A549 (cell line): ENCODE measurements at regions not wholly inside any gene's neighbourhood (a gene's known extent, or its start where the extent isn't known, plus 50 kb on each side); places are given as distances from the start of the nearest gene placed in this dataset.

Experiments used
- ATAC-seq, 2 experiments: fragments of 200-7000 bp in 1 of 2; fragments of >200 bp in 1 of 2; cut with Nextera tagmentation in 1 of 2; cut with Tn5 transposase in 1 of 2; 3 replicates each; pipeline versions ENCODE4 v1.8.0 to v1.9.1; 2018 to 2020; ENCODE audit warnings: mild to moderate bottlenecking in 1 of 2, moderate library complexity in 1 of 2
- CTCF ChIA-PET: fragments of 300-600 bp; sonication (Branson Sonifier 250); formaldehyde crosslinking; extraction: SDS; loops from one replicate; lab custom pipeline; 2021; ENCODE audit warnings: antibody characterized with exemption, inconsistent platforms; lab: Yijun Ruan, JAX
- POLR2A ChIA-PET: fragments of 350-600 bp; formaldehyde crosslinking; extraction: SDS; loops from one replicate; lab custom pipeline; 2021; ENCODE audit warnings: antibody characterized with exemption, inconsistent platforms; lab: Yijun Ruan, JAX
- DNase-seq, 2 experiments: peaks; one replicate each; pipeline versions ENCODE4 v3.0.0 to v3.0.0-alpha.2; 2011 to 2016; ENCODE audit warnings: low read depth in 1 of 2, low spot score in 1 of 2
- FAIRE-seq: peaks from 2 replicates; lab custom pipeline; 2011; peaks lifted over from hg19 to GRCh38; lab: Jason Lieb, UNC
- H3K27ac ChIP-seq, 2 experiments: fragments of >200 bp; sonication (Bioruptor Twin); formaldehyde crosslinking; 3 replicates each; pipeline ENCODE4 v1.5.1; 2016 to 2017
- H3K4me1 ChIP-seq: fragments of >200 bp; sonication (Bioruptor Twin); formaldehyde crosslinking; 3 replicates; pipeline ENCODE4 v1.6.1; 2016
- H3K4me2 ChIP-seq: fragments of >200 bp; sonication (Bioruptor Twin); formaldehyde crosslinking; 3 replicates; pipeline ENCODE4 v1.6.1; 2016
- H3K4me3 ChIP-seq: fragments of >200 bp; sonication (Bioruptor Twin); formaldehyde crosslinking; 3 replicates; pipeline ENCODE4 v1.5.1; 2016
- H3K9me3 ChIP-seq: fragments of >200 bp; sonication (Bioruptor Twin); formaldehyde crosslinking; 3 replicates; pipeline ENCODE4 v1.6.1; 2016
- CBX2 ChIP-seq: fragments of 200-600 bp; sonication (generic); IDR thresholded peaks from 2 replicates; pipeline ENCODE4 v1.6.1; 2016; ENCODE audit warnings: low read depth, mild to moderate bottlenecking, borderline replicate concordance
- CEBPB ChIP-seq, 2 experiments: fragments of >200 bp in 1 of 2; sonication (Bioruptor Twin) in 1 of 2; formaldehyde crosslinking in 1 of 2; IDR thresholded peaks; 2 replicates each; pipeline ENCODE4 v1.6.1; 2012 to 2016
- CHD2 ChIP-seq: fragments of 150-350 bp; IDR thresholded peaks from 2 replicates; pipeline ENCODE4 v1.6.1; 2014; ENCODE audit warnings: low read length; ENCODE audit not compliant: partially characterized antibody
- EHMT2 ChIP-seq: fragments of 200-600 bp; sonication (generic); IDR thresholded peaks from 2 replicates; pipeline ENCODE4 v1.6.1; 2016; ENCODE audit warnings: antibody characterized with exemption, low read depth, mild to moderate bottlenecking, moderate library complexity
- HDAC2 ChIP-seq: fragments of 200-600 bp; sonication (generic); IDR thresholded peaks from 2 replicates; pipeline ENCODE4 v1.6.1; 2016
- HOXA7 ChIP-seq: fragments of 250-450 bp; sonication (Bioruptor Pico); IDR thresholded peaks from 2 replicates; pipeline ENCODE4 v1.5.0; 2020; ENCODE audit warnings: mild to moderate bottlenecking, moderate library complexity
- HOXB13 ChIP-seq: fragments of 250-450 bp; sonication (Bioruptor Pico); IDR thresholded peaks from 2 replicates; pipeline ENCODE4 v1.5.0; 2020; ENCODE audit warnings: low read depth, mild to moderate bottlenecking, moderate library complexity
- JUNB ChIP-seq: fragments of >200 bp; sonication (Bioruptor Twin); formaldehyde crosslinking; IDR thresholded peaks from 2 replicates; pipeline ENCODE4 v1.6.1; 2016
- NFE2L2 ChIP-seq: fragments of 150-350 bp; conservative IDR thresholded peaks from 2 replicates; pipeline ENCODE4 v1.6.1; 2014; ENCODE audit warnings: low read length
- NPAS2 ChIP-seq: fragments of 250-450 bp; sonication (Bioruptor Pico); IDR thresholded peaks from 2 replicates; pipeline ENCODE4 v1.8.0; 2022; ENCODE audit warnings: mild to moderate bottlenecking, moderate library complexity, borderline replicate concordance
- NR3C1 ChIP-seq: fragments of >200 bp; sonication (Bioruptor Twin); formaldehyde crosslinking; IDR thresholded peaks from 3 replicates; pipeline ENCODE4 v1.6.1; 2017
- PHF8 ChIP-seq: fragments of 200-600 bp; sonication (generic); IDR thresholded peaks from 2 replicates; pipeline ENCODE4 v1.6.1; 2016; ENCODE audit warnings: low read depth, mild to moderate bottlenecking, antibody characterized with exemption, moderate library complexity, borderline replicate concordance
- POLR2A ChIP-seq: IDR thresholded peaks from 2 replicates; pipeline ENCODE4 v1.6.1; 2012; ENCODE audit warnings: mild to moderate bottlenecking, low read length
- POLR2AphosphoS2 ChIP-seq: conservative IDR thresholded peaks from 2 replicates; pipeline ENCODE4 v1.6.1; 2012; ENCODE audit warnings: low read length, improper control_type of control experiment, inconsistent platforms
- RAD21 ChIP-seq, 2 experiments: fragments of >200 bp in 1 of 2; sonication (Bioruptor Twin) in 1 of 2; formaldehyde crosslinking in 1 of 2; IDR thresholded peaks in 1 of 2; conservative IDR thresholded peaks in 1 of 2; 2 replicates in 1 of 2; 3 replicates in 1 of 2; pipeline ENCODE4 v1.6.1; 2012 to 2018; ENCODE audit warnings: inconsistent platforms in 1 of 2
- TFCP2L1 ChIP-seq: fragments of 250-450 bp; sonication (Bioruptor Pico); IDR thresholded peaks from 2 replicates; pipeline ENCODE4 v1.5.0; 2021; ENCODE audit warnings: mild to moderate bottlenecking
- TP53 ChIP-seq: fragments of 250-450 bp; sonication (Bioruptor Pico); IDR thresholded peaks from 2 replicates; pipeline ENCODE4 v1.5.0; 2021; ENCODE audit warnings: mild to moderate bottlenecking, moderate library complexity
- ZFP36 ChIP-seq: fragments of 450-650 bp; IDR thresholded peaks from 2 replicates; pipeline ENCODE4 v1.6.1; 2014; ENCODE audit warnings: borderline replicate concordance; ENCODE audit not compliant: partially characterized antibody
- ZNF302 ChIP-seq: fragments of 250-450 bp; sonication (Bioruptor Pico); IDR thresholded peaks from 2 replicates; pipeline ENCODE4 v1.9.0; 2021; ENCODE audit warnings: inconsistent platforms, mild to moderate bottlenecking, moderate library complexity
- WGBS: methylation state at CpG from one replicate; pipeline ENCODE4 v1.1.6; 2017; ENCODE audit errors: missing lambda C conversion rate; 5-methylcytosine and 5-hydroxymethylcytosine counted together
- TF ChIP-seq, protein P1 (sequence below): IDR thresholded peaks from 2 replicates; pipeline ENCODE4 v1.6.1; 2012; ENCODE audit warnings: low read depth, borderline replicate concordance
- TF ChIP-seq, protein P2 (sequence below): fragments of >200 bp; sonication (Bioruptor Twin); formaldehyde crosslinking; IDR thresholded peaks from 3 replicates; pipeline ENCODE4 v1.6.1; 2016
- TF ChIP-seq, protein P3 (sequence below): fragments of 200-600 bp; sonication (generic); IDR thresholded peaks from 2 replicates; pipeline ENCODE4 v1.6.1; 2016; ENCODE audit warnings: antibody characterized with exemption, mild to moderate bottlenecking, moderate library complexity
- TF ChIP-seq, protein P4 (sequence below): fragments of 450-650 bp; IDR thresholded peaks from 2 replicates; pipeline ENCODE4 v1.6.1; 2014; ENCODE audit warnings: antibody characterized with exemption
- TF ChIP-seq, protein P5 (sequence below): fragments of >200 bp; sonication (Bioruptor Twin); formaldehyde crosslinking; IDR thresholded peaks from 2 replicates; pipeline ENCODE4 v1.6.1; 2016

DNA sequence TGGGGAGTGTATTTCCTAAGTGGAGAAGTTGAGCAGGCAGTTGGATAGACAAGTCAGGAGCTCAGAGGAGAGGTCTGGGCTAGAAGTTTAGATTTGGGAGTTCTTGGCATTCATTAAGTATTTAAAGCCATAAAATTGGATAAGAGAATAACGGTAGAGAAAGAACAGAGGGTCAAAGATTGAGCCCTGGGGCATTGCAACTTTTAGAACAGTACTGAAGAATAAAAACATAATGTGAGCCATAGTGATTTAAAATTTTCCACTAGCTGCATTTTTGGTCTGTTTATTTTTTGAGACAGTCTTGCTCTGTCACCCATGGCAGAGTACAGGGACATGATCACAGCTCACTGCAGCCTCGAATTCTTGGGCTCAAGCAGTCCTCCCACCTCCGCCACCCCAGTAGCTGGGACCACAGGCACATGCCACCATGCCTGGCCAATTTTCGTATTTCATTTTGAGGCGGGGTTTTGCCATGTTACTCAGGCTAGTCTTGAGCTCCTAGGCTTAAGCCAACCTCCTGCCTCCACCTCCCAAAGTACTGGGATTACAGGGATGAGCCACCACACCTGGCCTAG is 85.9 kb upstream of the SOX13 start:
- no peak overlapping the region for H3K4me2 ChIP-seq
- no peak overlapping the region for H3K4me3 ChIP-seq
- ChIA-PET CTCF (interaction anchor here (0.6 to 1.4 kb wide), 5 partner anchors 9 to 220 kb away, joined by 3 to 5 read pairs (median 3); no protein-coding TSS in a partner anchor), POLR2A (no interaction called here)
- no peaks in the 10 kb centered on the region for H3K9me3 ChIP-seq
- no peaks in the 10 kb centered on the region for H3K4me1 ChIP-seq
- TF ChIP-seq HDAC2 = no peak
- no peak for TF ChIP-seq CEBPB (IDR thresholded peaks at IDR 0.05)
- TF ChIP-seq RAD21 (conservative IDR thresholded peaks at IDR 0.05 in 1 of 2, IDR thresholded peaks at IDR 0.05 in 1 of 2) = no peak
- no peak for TF ChIP-seq NR3C1
- TF ChIP-seq JUNB = no peak
- no peak for TF ChIP-seq HOXA7 (CRISPR knock-in tag)
- TF ChIP-seq, protein P1, sequence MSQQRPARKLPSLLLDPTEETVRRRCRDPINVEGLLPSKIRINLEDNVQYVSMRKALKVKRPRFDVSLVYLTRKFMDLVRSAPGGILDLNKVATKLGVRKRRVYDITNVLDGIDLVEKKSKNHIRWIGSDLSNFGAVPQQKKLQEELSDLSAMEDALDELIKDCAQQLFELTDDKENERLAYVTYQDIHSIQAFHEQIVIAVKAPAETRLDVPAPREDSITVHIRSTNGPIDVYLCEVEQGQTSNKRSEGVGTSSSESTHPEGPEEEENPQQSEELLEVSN = no peak
- no peak for TF ChIP-seq NFE2L2
- TF ChIP-seq NPAS2 (CRISPR knock-in tag) = no peak
- TF ChIP-seq TFCP2L1 (CRISPR knock-in tag) = no peak
- no peak for TF ChIP-seq POLR2AphosphoS2
- no peak for TF ChIP-seq ZNF302 (CRISPR knock-in tag)
- TF ChIP-seq CHD2 = no peak
- no peak for TF ChIP-seq EHMT2
- no peak for TF ChIP-seq HOXB13 (CRISPR knock-in tag)
- WGBS = 64% methylated on average over 5 of the region's 5 CpGs
- DNase-seq (no peak), ATAC-seq (no peak), FAIRE-seq (no peak)
- no peak overlapping the region for H3K27ac ChIP-seq

DNA sequence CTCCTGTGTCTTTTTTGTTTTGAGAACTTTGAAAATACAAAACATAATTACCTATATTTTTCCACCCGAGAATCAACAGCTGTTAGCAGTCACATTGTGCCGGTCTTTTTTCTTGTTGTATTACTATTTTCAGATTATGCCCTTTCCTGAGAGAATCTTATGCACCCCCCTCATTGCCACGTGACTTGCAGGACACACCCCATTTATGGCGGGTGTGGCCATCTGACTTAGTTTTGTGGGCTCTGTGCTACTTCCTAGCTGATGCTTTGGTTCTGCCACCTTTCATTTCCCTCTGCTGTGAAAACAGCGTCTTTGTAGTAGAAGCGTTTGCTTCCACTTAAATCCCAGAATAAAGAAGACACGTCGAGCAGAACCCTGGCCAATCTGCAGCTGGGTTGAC is 82.8 kb upstream of the SOX13 start:
- FAIRE-seq (no peak), ATAC-seq (no peak)
- Histone ChIP-seq H3K9me3 (no peaks in the 10 kb centered on the region), H3K4me2 (no peak overlapping the region), H3K4me3 (no peak overlapping the region), H3K27ac (no peak overlapping the region)
- TF ChIP-seq, protein P2, sequence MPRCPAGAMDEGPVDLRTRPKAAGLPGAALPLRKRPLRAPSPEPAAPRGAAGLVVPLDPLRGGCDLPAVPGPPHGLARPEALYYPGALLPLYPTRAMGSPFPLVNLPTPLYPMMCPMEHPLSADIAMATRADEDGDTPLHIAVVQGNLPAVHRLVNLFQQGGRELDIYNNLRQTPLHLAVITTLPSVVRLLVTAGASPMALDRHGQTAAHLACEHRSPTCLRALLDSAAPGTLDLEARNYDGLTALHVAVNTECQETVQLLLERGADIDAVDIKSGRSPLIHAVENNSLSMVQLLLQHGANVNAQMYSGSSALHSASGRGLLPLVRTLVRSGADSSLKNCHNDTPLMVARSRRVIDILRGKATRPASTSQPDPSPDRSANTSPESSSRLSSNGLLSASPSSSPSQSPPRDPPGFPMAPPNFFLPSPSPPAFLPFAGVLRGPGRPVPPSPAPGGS = no peak
- no peak for TF ChIP-seq NR3C1
- no peak for TF ChIP-seq POLR2A
- TF ChIP-seq HOXA7 (CRISPR knock-in tag) = no peak
- TF ChIP-seq ZFP36 = no peak
- TF ChIP-seq, protein P3, sequence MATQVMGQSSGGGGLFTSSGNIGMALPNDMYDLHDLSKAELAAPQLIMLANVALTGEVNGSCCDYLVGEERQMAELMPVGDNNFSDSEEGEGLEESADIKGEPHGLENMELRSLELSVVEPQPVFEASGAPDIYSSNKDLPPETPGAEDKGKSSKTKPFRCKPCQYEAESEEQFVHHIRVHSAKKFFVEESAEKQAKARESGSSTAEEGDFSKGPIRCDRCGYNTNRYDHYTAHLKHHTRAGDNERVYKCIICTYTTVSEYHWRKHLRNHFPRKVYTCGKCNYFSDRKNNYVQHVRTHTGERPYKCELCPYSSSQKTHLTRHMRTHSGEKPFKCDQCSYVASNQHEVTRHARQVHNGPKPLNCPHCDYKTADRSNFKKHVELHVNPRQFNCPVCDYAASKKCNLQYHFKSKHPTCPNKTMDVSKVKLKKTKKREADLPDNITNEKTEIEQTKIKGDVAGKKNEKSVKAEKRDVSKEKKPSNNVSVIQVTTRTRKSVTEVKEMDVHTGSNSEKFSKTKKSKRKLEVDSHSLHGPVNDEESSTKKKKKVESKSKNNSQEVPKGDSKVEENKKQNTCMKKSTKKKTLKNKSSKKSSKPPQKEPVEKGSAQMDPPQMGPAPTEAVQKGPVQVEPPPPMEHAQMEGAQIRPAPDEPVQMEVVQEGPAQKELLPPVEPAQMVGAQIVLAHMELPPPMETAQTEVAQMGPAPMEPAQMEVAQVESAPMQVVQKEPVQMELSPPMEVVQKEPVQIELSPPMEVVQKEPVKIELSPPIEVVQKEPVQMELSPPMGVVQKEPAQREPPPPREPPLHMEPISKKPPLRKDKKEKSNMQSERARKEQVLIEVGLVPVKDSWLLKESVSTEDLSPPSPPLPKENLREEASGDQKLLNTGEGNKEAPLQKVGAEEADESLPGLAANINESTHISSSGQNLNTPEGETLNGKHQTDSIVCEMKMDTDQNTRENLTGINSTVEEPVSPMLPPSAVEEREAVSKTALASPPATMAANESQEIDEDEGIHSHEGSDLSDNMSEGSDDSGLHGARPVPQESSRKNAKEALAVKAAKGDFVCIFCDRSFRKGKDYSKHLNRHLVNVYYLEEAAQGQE = no peak
- no peak for TF ChIP-seq PHF8
- TF ChIP-seq TP53 = no peak
- no peak for TF ChIP-seq CBX2
- TF ChIP-seq, protein P4, sequence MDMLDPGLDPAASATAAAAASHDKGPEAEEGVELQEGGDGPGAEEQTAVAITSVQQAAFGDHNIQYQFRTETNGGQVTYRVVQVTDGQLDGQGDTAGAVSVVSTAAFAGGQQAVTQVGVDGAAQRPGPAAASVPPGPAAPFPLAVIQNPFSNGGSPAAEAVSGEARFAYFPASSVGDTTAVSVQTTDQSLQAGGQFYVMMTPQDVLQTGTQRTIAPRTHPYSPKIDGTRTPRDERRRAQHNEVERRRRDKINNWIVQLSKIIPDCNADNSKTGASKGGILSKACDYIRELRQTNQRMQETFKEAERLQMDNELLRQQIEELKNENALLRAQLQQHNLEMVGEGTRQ = no peak
- TF ChIP-seq, protein P5, sequence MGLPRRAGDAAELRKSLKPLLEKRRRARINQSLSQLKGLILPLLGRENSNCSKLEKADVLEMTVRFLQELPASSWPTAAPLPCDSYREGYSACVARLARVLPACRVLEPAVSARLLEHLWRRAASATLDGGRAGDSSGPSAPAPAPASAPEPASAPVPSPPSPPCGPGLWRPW = no peak
- TF ChIP-seq, all 56 proteins: peak for 0
- H3K4me1 ChIP-seq = no peaks in the 10 kb centered on the region; the same call in 2 of the 3 replicates
- WGBS = 76% methylated on average over 8 of the region's 8 CpGs
- ChIA-PET CTCF (interaction anchor here (0.6 to 1.2 kb wide), 2 partner anchors 11 to 119 kb away, joined by 3 to 4 read pairs; no protein-coding TSS in a partner anchor), POLR2A (no interaction called here)
- no peak for DNase-seq
